ENCODE measurements at regions not wholly inside any gene's neighbourhood (a gene's known extent, or its start where the extent isn't known, plus 50 kb on each side); places are given as distances from the start of the nearest gene placed in this dataset.

GRCh38 chr14:53448682-53449081 is 295.6 kb upstream of the DDHD1 start:
- Mint-ChIP-seq H3K36me3 (ENCODE audit: low read depth) (no peaks in the 10 kb centered on the region), H3K27me3 (no peaks in the 10 kb centered on the region), H3K4me3 (no peak overlapping the region), H3K9me3 (no peaks in the 10 kb centered on the region), H3K27ac (no peak overlapping the region), H3K4me1 (ENCODE audit: low read depth) (no peaks in the 10 kb centered on the region)
- intact Hi-C loops (cut with micrococcal nuclease): no loop called here

DNA sequence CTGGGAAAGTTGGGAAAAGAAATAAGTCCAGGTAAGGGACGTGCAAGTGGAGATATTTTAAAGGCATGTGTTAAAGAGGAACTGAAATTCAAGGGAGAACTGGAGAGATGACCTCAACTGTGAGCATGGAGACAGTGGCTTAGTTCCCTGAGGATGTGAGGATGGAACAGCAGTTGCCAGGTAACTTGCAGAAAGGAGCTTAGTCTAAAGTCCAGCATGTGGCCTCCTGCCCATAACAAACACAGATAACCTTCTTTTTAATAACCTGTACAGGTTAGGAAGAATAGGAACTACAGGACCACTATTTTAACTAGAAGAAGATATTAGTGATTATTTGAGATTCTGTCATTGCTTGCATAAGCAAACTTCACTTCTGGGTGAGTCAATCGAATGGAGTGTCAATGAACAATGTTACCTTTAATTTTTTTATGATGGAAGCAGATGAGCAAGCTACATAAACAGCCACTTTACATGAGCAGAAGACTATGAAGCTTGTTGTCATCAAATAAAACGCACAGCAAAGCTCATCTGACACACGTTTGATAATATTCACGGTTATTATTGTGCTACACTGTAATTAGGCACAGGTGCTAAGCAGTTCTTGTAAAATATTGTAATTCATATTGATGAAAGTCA is 291.7 kb upstream of the DDHD1 start:
- no peaks in the 10 kb centered on the region for H3K9me3 Mint-ChIP-seq
- intact Hi-C loops (cut with micrococcal nuclease): no loop called here
- H3K36me3 Mint-ChIP-seq (ENCODE audit: low read depth): no peaks in the 10 kb centered on the region
- no peak overlapping the region for H3K4me3 Mint-ChIP-seq
- no peaks in the 10 kb centered on the region for H3K4me1 Mint-ChIP-seq (ENCODE audit: low read depth)
- no peak overlapping the region for H3K27ac Mint-ChIP-seq
- H3K27me3 Mint-ChIP-seq: no peaks in the 10 kb centered on the region

- no peak overlapping the region for H3K4me3 Mint-ChIP-seq
- intact Hi-C loops (cut with micrococcal nuclease): no loop called here
- H3K27ac Mint-ChIP-seq: no peak overlapping the region
- H3K27me3 Mint-ChIP-seq: no peaks in the 10 kb centered on the region
- H3K36me3 Mint-ChIP-seq (ENCODE audit: low read depth): no peaks in the 10 kb centered on the region
- H3K9me3 Mint-ChIP-seq: no peaks in the 10 kb centered on the region
- no peaks in the 10 kb centered on the region for H3K4me1 Mint-ChIP-seq (ENCODE audit: low read depth)
Observed at GRCh38 chr14:53441789-53442188, 288.7 kb upstream of the DDHD1 start.

DNA sequence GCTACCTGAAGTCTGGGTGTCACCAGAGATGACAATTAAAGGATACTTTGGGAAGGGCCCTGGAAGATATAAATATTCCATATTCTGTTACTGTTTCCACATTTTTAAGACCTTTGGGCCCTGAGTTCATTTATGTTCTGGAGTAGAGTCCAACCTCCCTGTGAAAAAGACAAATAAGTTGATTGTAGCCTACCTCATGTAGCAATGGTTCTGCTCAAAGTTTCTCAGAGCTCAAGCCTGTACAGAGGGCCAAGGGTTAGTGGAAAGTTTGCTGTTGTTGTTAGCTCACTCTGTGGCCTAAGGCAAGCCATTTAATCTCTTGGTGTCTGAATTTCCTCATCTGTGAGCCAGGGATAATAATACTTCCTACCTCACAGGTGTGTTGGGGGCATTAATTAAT is 284.7 kb upstream of the DDHD1 start:
- intact Hi-C loops (cut with micrococcal nuclease): no loop called here
- no peaks in the 10 kb centered on the region for H3K9me3 Mint-ChIP-seq
- no peaks in the 10 kb centered on the region for H3K27me3 Mint-ChIP-seq
- H3K36me3 Mint-ChIP-seq (ENCODE audit: low read depth): no peaks in the 10 kb centered on the region
- no peaks in the 10 kb centered on the region for H3K4me1 Mint-ChIP-seq (ENCODE audit: low read depth)
- no peak overlapping the region for H3K4me3 Mint-ChIP-seq
- H3K27ac Mint-ChIP-seq: no peak overlapping the region

GRCh38 chr14:53432378-53432802 is 279.3 kb upstream of the DDHD1 start:
- H3K36me3 Mint-ChIP-seq (ENCODE audit: low read depth): no peaks in the 10 kb centered on the region
- H3K4me1 Mint-ChIP-seq (ENCODE audit: low read depth): no peaks in the 10 kb centered on the region
- no peak overlapping the region for H3K4me3 Mint-ChIP-seq
- H3K27me3 Mint-ChIP-seq: no peaks in the 10 kb centered on the region
- no peak overlapping the region for H3K27ac Mint-ChIP-seq
- intact Hi-C loops (cut with micrococcal nuclease): no loop called here
- H3K9me3 Mint-ChIP-seq: no peaks in the 10 kb centered on the region

DNA sequence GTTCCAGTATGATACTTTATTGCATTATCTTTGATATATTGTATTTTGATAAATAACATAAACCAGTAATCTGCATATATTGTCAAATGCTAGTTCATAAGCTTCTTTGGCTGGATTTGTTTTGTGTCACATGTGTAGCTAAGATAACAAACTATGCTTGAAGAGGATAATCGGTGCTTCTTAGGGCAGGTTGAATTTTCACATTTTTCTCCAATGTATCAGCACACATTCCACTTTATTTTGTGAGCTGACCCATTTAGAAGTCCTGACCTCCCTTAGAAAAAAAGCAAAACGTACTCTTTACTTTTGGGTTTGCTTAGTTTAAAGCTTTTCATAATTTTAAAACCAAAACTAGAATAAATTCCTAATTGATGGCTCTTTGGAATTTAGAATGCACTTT is 277.7 kb upstream of the DDHD1 start:
- Mint-ChIP-seq H3K36me3 (ENCODE audit: low read depth) (no peaks in the 10 kb centered on the region), H3K4me1 (ENCODE audit: low read depth) (no peaks in the 10 kb centered on the region), H3K27me3 (no peaks in the 10 kb centered on the region), H3K27ac (no peak overlapping the region), H3K4me3 (no peak overlapping the region), H3K9me3 (peaks cover 13% of the 10 kb centered on the region)
- intact Hi-C loops (cut with micrococcal nuclease): no loop called here

- intact Hi-C loops (cut with micrococcal nuclease): no loop called here
- H3K9me3 Mint-ChIP-seq: peaks cover 22% of the 10 kb centered on the region
- H3K4me1 Mint-ChIP-seq (ENCODE audit: low read depth): no peaks in the 10 kb centered on the region
- no peaks in the 10 kb centered on the region for H3K27me3 Mint-ChIP-seq
- no peak overlapping the region for H3K27ac Mint-ChIP-seq
- no peaks in the 10 kb centered on the region for H3K36me3 Mint-ChIP-seq (ENCODE audit: low read depth)
- no peak overlapping the region for H3K4me3 Mint-ChIP-seq
Observed at GRCh38 chr14:53412819-53413675, 259.9 kb upstream of the DDHD1 start.

- Mint-ChIP-seq H3K27me3 (no peaks in the 10 kb centered on the region), H3K4me1 (ENCODE audit: low read depth) (no peaks in the 10 kb centered on the region), H3K9me3 (peaks cover 3% of the 10 kb centered on the region), H3K4me3 (no peak overlapping the region), H3K27ac (no peak overlapping the region), H3K36me3 (ENCODE audit: low read depth) (no peaks in the 10 kb centered on the region)
- intact Hi-C loops (cut with micrococcal nuclease): no loop called here
Observed at GRCh38 chr14:53411125-53411524, 258.0 kb upstream of the DDHD1 start.

GRCh38 chr14:53409969-53410368 is 256.8 kb upstream of the DDHD1 start:
- Mint-ChIP-seq H3K9me3 (no peaks in the 10 kb centered on the region), H3K27me3 (no peaks in the 10 kb centered on the region), H3K4me1 (ENCODE audit: low read depth) (no peaks in the 10 kb centered on the region), H3K36me3 (ENCODE audit: low read depth) (no peaks in the 10 kb centered on the region), H3K27ac (no peak overlapping the region), H3K4me3 (no peak overlapping the region)
- intact Hi-C loops (cut with micrococcal nuclease): no loop called here

- intact Hi-C loops (cut with micrococcal nuclease): no loop called here
- Mint-ChIP-seq H3K9me3 (no peaks in the 10 kb centered on the region), H3K27me3 (no peaks in the 10 kb centered on the region), H3K27ac (no peak overlapping the region), H3K36me3 (ENCODE audit: low read depth) (no peaks in the 10 kb centered on the region), H3K4me1 (ENCODE audit: low read depth) (no peaks in the 10 kb centered on the region), H3K4me3 (no peak overlapping the region)
Observed at GRCh38 chr14:53409289-53409688, 256.2 kb upstream of the DDHD1 start.

DNA sequence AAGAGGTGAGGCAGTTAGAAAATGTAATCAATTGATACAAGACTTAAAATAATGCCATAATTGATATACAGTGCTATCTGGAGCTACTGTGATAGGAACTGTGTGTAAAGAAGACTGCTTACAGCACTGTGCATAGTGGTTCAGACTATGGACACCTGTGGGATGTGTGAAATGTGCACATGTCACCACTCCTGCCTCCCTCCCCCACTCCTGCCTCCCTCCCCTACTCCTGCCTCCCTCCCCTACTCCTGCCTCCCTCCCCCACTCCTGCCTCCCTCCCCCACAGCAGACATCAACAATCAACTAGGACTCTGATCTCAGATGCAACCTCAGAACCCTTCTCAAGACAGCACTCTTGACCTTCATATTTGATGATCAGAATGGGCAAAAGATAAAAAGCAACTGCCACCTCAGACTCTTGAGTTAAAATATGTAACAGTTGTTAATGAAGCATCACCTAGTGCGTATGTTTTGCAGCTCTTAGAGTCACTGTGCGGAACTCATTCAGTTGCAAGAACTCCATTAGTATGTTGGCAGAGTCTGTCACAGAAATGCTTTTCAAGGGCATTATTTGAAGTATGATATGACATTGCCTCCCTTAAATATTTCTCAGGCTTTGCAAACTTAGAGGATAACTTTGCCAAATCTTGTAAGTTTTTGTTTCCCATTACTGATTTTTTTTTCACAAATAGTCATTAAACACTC is 255.2 kb upstream of the DDHD1 start:
- Mint-ChIP-seq H3K4me1 (ENCODE audit: low read depth) (no peaks in the 10 kb centered on the region), H3K27me3 (no peaks in the 10 kb centered on the region), H3K36me3 (ENCODE audit: low read depth) (no peaks in the 10 kb centered on the region), H3K27ac (no peak overlapping the region), H3K9me3 (no peaks in the 10 kb centered on the region), H3K4me3 (no peak overlapping the region)
- intact Hi-C loops (cut with micrococcal nuclease): no loop called here

DNA sequence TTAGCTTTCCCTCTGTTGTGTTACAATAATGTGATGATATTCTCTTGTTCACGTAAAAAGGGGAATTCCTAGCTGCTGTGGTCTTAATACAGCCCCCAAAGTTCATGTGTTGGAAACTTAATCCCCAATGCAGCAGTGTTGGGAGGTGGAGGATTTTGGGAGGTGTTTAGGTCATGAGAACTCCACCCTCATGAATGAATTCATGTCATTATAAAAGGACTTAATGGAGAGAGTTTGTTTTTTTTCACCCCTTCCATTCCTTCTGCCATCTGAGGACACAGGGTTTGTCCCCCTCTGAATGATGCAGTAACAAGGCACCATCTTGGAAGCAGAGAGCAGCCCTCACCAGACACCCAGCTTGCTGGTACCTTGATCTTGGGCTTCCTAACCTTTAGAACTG is 253.4 kb upstream of the DDHD1 start:
- Mint-ChIP-seq H3K27me3 (no peaks in the 10 kb centered on the region), H3K9me3 (no peaks in the 10 kb centered on the region), H3K27ac (no peak overlapping the region), H3K36me3 (ENCODE audit: low read depth) (no peaks in the 10 kb centered on the region), H3K4me3 (no peak overlapping the region), H3K4me1 (ENCODE audit: low read depth) (no peaks in the 10 kb centered on the region)
- intact Hi-C loops (cut with micrococcal nuclease): no loop called here

- H3K4me1 Mint-ChIP-seq (ENCODE audit: low read depth): no peaks in the 10 kb centered on the region
- no peak overlapping the region for H3K4me3 Mint-ChIP-seq
- H3K27ac Mint-ChIP-seq: no peak overlapping the region
- H3K9me3 Mint-ChIP-seq: peaks cover 1% of the 10 kb centered on the region
- H3K36me3 Mint-ChIP-seq (ENCODE audit: low read depth): no peaks in the 10 kb centered on the region
- no peaks in the 10 kb centered on the region for H3K27me3 Mint-ChIP-seq
- intact Hi-C loops (cut with micrococcal nuclease): no loop called here
Observed at GRCh38 chr14:53401646-53402045, 248.5 kb upstream of the DDHD1 start.

DNA sequence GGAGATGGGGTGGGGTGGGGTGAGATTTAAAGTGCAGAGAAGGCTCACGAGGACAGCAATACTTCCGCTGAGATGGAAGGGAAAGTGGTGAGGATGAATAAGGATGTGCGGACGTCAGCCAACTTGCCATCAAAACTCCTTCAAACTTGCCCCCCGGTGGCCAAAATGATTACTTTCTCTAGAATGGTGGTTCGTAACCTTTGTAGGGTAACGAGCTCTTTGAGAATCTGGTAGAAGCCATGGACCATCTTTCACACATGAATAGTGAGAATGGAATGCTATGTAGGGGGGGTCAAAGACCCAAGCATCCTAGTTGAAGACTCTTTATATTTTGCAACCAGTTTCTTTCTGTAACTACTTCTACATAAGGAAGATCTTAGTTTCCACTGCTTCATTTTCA is 245.9 kb upstream of the DDHD1 start:
- no peak overlapping the region for H3K4me3 Mint-ChIP-seq
- H3K27ac Mint-ChIP-seq: no peak overlapping the region
- no peaks in the 10 kb centered on the region for H3K4me1 Mint-ChIP-seq (ENCODE audit: low read depth)
- H3K36me3 Mint-ChIP-seq (ENCODE audit: low read depth): no peaks in the 10 kb centered on the region
- H3K27me3 Mint-ChIP-seq: no peaks in the 10 kb centered on the region
- intact Hi-C loops (cut with micrococcal nuclease): no loop called here
- peaks cover 27% of the 10 kb centered on the region for H3K9me3 Mint-ChIP-seq

All from dendritic cell treated with granulocyte-macrophage colony-stimulating factor and Interleukin-4, amounts not matched to agents 40 ng/mL and 50 ng/mL, for 4 days (primary cell).